Medulla oblongata (tissue), 1 donor: ENCODE measurements at regions not wholly inside any gene's neighbourhood (a gene's known extent, or its start where the extent isn't known, plus 50 kb on each side); places are given as distances from the start of the nearest gene placed in this dataset.

Source experiments
- DNase-seq: peaks from one replicate; pipeline ENCODE4 v3.0.0-alpha.2; 2015; ENCODE audit errors: extremely low spot score

GRCh38 chr4:18394656-18395055 is 373.1 kb upstream of the LCORL start:
- DNase-seq, result no peak

DNA sequence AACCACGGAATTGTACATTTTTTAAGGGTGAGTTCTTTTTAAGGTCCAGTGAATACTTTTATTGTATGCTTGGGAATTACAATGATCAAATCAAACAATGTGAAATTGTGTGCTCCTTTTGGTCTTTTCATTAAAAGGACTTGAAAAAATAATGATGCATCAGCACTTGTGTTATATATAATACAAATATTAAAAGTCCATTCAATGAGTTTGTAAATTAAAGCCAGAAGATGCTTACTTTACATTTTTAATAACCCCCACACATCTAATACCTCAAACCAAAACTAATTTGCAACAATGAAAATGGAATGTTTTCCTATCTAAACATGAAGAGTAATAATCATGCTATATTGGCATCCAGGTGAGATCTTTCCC is 369.8 kb upstream of the LCORL start:
- no peak for DNase-seq

- DNase-seq, result no peak
These were observed 369.2 kb upstream of the LCORL start for GRCh38 chr4:18390655-18391353.

GRCh38 chr4:18389115-18389514 is 367.6 kb upstream of the LCORL start:
- DNase-seq, result no peak

GRCh38 chr4:18388039-18388438 is 366.5 kb upstream of the LCORL start:
- DNase-seq, result no peak

DNA sequence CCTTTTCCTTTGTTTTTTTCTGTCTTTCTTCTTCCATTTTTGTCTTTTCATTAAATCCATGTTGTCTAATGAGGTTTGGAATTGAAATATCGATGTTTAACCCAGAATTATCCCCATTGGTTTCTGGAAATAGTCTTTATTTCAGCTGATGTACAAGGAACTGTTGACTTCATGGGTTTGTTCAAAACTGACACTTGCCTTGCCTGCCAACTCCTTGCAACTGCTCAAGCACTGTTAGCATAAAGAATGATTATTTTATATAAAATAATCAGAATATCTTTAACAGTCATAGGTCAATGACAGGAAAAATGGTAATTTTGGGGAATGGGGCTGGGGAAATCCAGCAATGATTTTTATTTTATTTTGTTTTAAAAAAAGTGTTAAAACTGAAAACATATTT is 359.6 kb upstream of the LCORL start:
- DNase-seq, result no peak

DNA sequence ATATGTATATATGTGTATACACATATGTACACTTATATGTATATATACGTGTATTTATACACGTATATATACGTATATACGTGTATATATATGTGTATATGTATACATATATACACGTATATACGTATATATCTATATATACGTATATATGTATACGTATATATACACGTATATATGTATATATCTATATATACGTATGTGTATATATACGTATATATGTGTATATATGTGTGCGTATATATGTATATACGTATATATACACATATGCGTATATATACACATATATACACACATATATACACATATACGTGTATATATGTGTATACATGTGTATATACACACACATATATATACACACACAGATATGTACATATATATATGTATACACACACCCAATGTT is 348.0 kb upstream of the LCORL start:
- DNase-seq, result no peak

GRCh38 chr4:18366892-18367291 is 345.3 kb upstream of the LCORL start:
- no peak for DNase-seq

- DNase-seq, result no peak
These were observed 344.6 kb upstream of the LCORL start for GRCh38 chr4:18366136-18366535.

GRCh38 chr4:18343581-18343980 is 322.0 kb upstream of the LCORL start:
- no peak for DNase-seq

DNA sequence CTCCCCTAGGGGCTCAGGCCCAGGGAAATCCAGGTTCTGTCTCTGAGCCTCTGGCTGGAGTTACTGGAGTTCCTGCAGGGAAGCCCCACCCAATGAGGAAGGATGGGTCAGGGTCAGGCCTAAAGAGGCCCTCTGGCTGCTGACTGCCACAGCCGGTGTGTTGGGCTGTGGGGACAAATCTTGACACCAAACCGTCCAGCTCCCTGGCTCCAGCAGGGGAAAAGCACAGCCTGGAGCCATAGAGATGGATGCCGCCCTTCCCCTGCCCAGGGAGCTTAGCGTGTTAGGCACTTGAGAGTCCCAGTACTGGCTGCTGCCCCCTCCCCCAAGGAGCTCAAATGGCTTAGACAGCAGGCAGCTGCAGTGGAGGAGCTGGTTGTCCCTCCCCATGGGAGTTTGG is 321.3 kb upstream of the LCORL start:
- DNase-seq, result no peak

GRCh38 chr4:18321956-18322530 is 300.5 kb upstream of the LCORL start:
- DNase-seq, result no peak

- no peak for DNase-seq
These were observed 297.9 kb upstream of the LCORL start for GRCh38 chr4:18319431-18319830.

- no peak for DNase-seq
These were observed 297.3 kb upstream of the LCORL start for GRCh38 chr4:18318682-18319388.

DNA sequence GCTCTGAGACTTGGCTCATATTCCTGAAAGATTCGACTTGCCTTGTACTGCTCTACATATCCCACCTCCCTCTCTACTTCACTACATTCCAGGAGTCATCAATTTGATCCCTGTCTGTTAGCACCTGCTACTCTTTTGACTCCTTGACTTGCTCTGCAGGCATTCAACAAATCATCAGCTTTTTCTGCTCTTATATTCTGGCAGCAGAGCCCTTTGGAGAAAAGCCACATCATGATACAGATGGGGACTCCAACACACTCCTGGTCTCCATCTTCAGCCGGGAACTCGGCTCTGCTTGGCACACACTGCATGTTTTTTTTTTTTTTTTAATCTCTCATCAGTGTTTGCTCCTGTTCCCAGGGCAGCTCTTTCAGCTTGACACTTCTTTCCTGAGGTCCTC is 293.2 kb upstream of the LCORL start:
- DNase-seq, result no peak

- DNase-seq, result no peak
These were observed 276.1 kb upstream of the LCORL start for GRCh38 chr4:18297684-18298083.

DNA sequence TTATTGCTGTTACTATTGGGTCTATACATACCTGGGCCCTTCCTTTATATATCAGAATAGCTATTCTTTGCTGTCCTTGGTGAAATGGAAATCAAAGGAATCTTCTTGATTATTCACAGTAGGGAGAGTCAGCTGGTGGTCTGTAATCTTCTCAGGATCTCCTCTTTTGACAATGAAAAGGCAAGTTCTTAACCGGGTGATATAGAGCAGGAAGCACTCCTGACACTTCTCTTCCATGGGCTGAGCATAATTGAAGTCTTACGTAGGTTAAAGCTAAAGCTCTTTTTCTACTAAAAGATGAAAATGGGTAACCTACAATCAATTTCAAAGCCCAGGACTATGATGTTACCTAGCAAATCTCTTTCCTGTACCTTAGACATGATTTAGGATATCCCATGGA is 274.9 kb upstream of the LCORL start:
- DNase-seq, result no peak

DNA sequence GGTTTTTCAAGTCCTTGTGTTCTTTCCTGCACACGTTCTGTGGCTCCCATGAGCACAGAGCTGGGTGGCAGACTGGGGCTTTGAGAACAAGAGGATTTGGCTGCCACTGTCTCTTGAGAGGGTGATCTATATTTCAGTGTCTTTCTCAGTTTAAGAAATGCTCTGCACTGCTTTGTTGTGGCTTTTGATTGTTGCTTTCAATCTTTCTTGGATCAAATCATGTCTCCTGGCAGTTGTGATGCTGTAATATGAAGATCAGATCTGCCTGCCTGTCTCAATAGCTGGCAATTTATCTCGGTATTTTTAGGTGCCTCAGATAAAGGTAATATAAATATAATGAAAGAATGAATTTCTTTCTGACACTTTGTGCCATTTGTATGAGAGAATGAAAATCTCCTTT is 273.3 kb upstream of the LCORL start:
- no peak for DNase-seq

DNA sequence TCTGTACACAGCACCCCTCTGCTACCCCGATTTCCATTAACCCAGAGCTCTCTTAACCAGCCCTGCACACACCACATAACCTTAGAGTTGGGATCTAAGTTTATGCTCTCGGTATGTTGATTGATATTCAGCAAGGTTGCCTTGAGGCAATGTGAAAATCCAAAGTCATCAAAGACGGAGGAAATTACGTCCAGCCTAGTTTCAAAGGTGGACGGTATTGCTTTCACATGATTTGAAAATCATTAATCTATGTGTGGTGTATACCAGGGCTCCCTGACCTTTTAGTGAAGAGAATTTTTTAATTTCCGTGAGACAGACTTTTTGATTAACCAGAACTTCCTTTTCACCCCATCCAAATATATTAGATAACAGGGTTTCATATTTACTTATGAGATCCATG is 272.5 kb upstream of the LCORL start:
- DNase-seq, result no peak

GRCh38 chr4:18292411-18292810 is 270.9 kb upstream of the LCORL start:
- no peak for DNase-seq

GRCh38 chr4:18291981-18292380 is 270.4 kb upstream of the LCORL start:
- DNase-seq, result no peak

DNA sequence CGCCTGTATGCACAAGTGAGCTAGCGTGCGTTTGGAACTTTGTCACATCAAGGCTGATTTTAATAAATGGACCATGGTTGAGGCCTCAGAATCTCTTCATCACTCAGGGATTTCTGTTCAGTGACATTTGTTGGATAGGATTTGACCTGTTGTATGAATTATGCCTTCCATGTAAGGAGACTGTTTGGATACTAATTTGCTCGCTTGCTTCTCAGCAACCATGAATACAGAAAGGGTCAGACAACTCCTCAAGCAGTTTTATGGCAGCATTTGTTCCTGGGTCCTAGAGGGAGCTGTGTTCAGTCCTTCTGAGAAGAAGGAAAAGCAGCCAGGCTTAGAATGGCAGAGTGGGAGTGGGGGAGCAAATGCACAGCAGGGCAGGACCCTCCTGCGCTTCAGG is 269.7 kb upstream of the LCORL start:
- DNase-seq, result no peak

DNA sequence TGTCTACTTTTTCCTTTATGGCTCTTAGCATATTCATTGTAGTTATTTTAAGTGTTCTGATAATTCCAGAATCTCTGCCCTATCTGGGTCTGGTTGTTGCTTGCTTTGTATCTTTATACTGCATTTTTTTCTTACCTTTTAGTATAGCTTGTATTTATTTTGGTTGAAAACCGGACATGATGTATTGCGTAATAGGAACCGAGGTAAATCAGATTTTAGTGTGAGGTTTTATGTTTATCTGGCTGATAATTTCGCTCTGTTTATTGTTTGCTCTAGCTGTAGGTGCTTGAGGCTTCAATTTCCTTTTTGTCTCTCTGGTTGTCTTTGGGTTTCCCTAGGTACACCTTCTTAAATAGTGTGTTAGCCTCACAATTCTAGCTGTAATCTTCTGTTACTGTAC is 263.8 kb upstream of the LCORL start:
- no peak for DNase-seq
